ENCODE measurements at regions not wholly inside any gene's neighbourhood (a gene's known extent, or its start where the extent isn't known, plus 50 kb on each side); places are given as distances from the start of the nearest gene placed in this dataset.
"Not testable (repeated sequence)": the region's sequence is repeated elsewhere in the genome, so short reads cannot be mapped to it uniquely, and the experiment has no call there.

DNA sequence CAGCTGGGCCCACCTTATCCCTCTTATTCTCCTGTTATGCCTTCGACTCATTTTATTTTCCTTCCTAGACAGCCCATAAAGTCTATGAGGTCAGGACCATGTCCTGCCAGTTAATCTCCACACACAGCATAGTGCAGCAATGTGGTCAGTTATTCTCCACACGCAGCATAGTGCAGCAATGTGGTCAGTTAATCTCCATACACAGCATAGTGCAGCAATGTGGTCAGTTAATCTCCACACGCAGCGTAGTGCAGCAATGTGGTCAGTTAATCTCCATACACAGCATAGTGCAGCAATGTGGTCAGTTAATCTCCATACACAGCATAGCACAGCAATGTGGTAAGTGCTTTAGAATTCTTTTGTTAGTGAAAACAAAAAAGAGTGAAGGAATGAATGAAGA, 77.8 kb downstream of the TEX36 start:
- DNase-seq (ENCODE audit: insufficient read length, low spot score), result no peak
- FAIRE-seq, result no peak

GRCh38 chr10:125602825-125603224, 80.1 kb downstream of the TEX36 start:
- FAIRE-seq (no peak), DNase-seq (ENCODE audit: insufficient read length, low spot score) (no peak)

- no peak for DNase-seq (ENCODE audit: insufficient read length, low spot score)
- FAIRE-seq, result no peak
Observed at GRCh38 chr10:125599194-125599593, 83.8 kb downstream of the TEX36 start.

GRCh38 chr10:125595911-125596310, 87.1 kb downstream of the TEX36 start:
- FAIRE-seq, result no peak
- DNase-seq (ENCODE audit: insufficient read length, low spot score), result no peak

DNA sequence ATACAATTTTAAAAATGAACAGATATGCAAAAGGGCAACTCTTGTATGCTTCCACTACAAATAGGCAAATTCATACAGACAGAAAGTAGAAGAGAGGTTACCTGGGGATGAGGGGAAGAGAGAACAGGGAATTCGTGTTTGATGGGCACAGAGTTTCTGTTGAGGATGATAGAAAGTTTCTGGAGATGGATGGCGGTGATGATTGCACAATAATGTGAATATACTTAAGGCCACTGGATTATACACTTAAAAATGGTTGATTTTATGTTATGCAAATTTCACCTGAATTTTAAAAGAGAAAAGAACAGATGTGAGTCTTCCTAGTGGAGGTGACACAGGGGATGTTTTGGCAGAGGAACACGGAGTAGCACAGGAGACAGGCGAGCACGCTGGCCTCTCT, 89.3 kb downstream of the TEX36 start:
- FAIRE-seq (no peak), DNase-seq (ENCODE audit: insufficient read length, low spot score) (no peak)

DNA sequence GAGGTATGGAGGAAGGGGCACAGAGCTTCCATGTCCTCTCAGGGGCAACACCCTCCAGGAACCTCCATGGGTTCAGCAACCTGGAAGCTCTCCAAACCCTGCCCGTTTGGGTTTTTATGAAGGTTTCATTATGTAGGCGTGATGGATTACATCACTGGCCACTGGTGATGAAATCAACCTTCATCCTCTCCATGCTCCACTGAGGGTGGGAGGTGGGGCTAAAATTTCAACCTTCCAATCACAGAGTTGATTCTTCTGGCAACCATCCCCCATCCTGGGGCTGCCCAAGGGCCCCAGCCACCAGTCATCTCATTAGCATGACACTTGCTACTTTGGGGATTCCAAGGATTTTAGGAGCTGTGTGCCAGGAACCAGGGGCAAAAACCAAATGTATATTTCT, 90.1 kb downstream of the TEX36 start:
- FAIRE-seq (no peak), DNase-seq (ENCODE audit: insufficient read length, low spot score) (no peak)

GRCh38 chr10:125591886-125592285, 91.1 kb downstream of the TEX36 start:
- no peak for FAIRE-seq
- DNase-seq (ENCODE audit: insufficient read length, low spot score), result no peak

DNA sequence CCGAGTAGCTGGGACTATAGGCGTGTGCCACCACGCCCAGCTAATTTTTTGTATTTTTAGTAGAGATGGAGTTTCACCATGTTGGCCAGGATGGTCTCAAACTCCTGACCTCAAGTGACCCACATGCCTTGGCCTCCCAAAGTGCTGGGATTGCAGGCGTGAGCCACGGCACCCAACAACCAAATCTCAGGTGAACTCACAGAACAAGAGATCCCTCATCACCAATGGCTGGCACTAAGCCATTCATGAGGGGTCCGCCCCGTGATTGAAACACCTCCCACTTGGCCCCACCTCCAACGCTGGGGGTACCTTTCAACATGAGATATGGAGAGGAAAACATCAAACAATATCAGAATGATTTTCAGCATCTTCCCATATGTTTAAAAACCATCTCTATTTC, 94.2 kb downstream of the TEX36 start:
- FAIRE-seq, result not testable (repeated sequence)

GRCh38 chr10:125584954-125585353, 98.0 kb downstream of the TEX36 start:
- DNase-seq (ENCODE audit: insufficient read length, low spot score) (no peak), FAIRE-seq (no peak)

More for the DNA sequence above, 94.2 kb downstream of the TEX36 start:
- DNase-seq (ENCODE audit: insufficient read length, low spot score), result not testable (repeated sequence)

DNA sequence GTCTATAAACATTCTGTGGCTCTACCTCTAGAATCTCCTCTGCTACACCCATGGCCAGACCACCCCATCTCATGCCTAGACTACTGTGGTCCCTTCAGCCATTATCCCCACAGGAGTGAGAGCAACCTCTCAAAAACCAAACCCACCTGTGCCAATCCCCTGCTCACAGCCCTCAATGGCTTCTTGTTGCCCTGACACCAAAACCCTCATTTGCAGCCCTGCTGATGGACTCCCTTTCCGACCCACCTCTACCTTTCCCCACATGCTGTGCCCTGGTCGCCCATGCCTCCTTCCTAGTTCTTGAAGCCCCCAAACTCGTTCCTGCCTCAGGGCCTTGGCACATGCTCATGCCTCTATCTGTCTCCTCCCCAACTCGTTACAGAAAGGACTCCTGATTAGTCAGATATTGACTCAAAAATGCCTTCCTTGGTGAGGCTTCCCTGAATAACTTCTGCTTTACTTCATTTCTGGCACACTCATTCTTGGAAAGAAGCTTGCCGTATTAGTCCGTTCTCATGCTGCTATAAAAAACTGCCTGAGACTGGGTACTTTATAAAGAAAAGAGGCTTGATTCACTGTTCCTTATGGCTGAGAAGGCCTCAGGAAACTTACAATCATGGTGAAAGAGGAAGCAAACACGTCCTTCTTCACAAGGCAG, 104.2 kb downstream of the TEX36 start:
- DNase-seq (ENCODE audit: insufficient read length, low spot score) (no peak), FAIRE-seq (no peak)

DNA sequence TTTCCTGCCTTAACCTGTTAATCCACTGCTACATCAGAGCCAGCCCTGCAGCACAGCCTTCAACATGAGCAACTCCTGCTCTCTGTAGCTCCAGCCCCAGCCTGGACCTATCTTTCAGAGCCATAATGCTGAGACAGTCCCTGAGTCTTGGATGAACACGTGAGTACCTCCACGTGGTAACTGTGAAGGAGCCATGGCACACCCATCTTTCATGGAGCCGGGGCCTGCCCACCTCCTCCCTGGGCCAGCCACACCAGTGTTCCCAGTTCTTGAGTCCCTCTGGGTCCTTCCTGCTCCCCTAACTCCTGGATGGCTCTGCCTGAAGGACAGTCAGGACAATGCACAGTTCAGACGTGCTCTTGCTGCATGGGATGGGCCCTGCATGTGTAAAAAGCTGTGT, 107.1 kb downstream of the TEX36 start:
- FAIRE-seq (no peak), DNase-seq (ENCODE audit: insufficient read length, low spot score) (no peak)

- FAIRE-seq, result no peak
- no peak for DNase-seq (ENCODE audit: insufficient read length, low spot score)
Observed at GRCh38 chr10:125568156-125568555, 114.8 kb downstream of the TEX36 start.

DNA sequence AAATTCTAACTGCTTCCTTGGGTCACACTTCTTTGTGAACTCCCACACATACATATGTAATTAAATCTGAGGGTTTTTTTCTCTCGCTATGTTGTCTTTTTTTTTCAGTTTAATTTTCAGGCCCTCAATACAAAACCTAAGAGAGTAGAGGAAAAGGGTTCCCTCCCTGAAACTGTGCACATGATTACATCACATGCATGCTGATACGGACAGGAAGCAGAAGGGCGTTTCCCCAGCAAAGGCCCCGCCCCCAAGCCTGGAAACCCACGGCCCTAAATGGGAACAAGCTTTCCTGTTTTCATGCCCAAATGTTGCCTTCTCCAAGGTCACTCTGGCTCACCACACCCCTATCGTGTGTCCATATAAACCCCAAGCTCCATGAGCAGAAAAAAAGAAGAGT, 115.4 kb downstream of the TEX36 start:
- DNase-seq (ENCODE audit: insufficient read length, low spot score) (no peak), FAIRE-seq (no peak)

DNA sequence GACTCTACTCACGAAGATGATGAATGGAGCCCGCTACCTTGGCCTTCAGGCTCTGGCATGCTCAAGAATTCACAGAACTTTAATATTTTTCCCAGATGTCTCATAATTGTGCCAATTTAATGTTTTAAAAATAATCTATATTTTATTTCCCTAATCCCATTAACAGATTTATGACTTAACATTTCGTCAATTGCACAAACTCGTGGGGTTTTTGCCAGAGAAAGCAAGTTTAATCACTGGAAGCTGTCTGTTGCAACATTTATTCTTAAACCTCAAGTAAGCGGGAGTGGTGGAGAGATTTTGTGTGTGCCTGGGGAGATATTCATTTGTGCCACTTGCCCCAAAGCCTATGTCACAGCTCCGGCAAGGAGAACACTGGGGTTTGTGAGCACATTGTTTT, 117.9 kb downstream of the TEX36 start:
- DNase-seq (ENCODE audit: insufficient read length, low spot score) (no peak), FAIRE-seq (no peak)

DNA sequence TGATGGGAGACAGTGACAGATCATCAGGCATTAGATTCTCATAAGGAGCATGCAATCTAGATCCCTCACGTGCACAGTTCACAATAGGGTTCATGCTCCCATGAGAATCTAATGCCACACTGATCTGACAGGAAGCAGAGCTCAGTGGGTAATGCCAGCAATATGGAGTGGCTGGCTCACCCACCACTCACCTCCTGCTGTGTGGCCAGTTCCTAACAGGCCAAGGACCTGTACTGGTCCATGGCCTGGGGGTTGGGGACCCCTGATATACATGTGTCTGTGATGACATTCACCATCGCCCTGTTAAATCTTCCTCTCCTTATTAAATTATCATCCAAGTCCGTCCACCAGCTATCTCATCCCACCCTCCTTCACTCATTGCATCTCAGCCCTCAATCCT, 118.4 kb downstream of the TEX36 start:
- DNase-seq (ENCODE audit: insufficient read length, low spot score) (no peak), FAIRE-seq (no peak)

DNA sequence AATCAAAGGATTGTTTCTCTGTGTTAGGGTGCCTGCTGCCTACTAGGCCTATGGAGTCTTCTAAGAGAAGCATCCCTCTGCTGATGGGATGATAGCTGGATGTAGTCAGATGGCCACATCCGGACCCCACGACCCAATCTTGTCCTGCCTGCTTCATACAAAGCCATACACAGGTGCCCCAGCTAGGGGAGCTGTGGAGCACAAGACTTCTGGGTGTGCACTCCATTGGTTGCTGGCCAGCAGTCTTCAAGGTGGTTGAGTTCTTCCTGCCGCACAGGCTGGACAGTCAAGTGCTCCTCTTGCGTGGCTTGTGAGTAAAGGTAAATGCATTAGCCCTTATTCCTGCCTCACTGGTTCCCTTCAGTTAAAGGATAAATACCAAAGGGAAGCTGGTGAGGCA, 120.2 kb downstream of the TEX36 start:
- FAIRE-seq (no peak), DNase-seq (ENCODE audit: insufficient read length, low spot score) (no peak)

GRCh38 chr10:125560947-125561346, 122.0 kb downstream of the TEX36 start:
- FAIRE-seq (no peak), DNase-seq (ENCODE audit: insufficient read length, low spot score) (no peak)

- DNase-seq (ENCODE audit: insufficient read length, low spot score), result no peak
- no peak for FAIRE-seq
Observed at GRCh38 chr10:125559210-125559609, 123.8 kb downstream of the TEX36 start.

GRCh38 chr10:125557801-125558505, 125.0 kb downstream of the TEX36 start:
- no peak for DNase-seq (ENCODE audit: insufficient read length, low spot score)
- FAIRE-seq, result no peak

DNA sequence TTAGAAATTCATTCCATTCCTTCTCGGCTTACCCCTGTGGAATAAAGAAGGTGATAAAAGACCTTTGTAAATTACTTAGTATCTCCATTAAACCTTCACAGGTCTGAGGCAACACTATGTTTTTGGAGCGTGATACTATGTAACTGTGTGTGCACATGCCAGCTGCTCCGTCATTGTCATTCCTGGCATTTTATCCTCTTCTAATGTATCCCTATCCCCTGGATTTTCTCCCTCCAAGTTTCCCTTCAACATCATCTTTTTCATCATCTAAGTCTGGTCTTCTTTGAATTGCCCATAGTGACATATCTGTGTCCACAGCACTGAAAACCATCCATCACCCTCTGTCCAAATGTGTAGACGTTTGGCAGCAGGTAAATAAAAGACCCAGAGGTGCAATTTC, 125.7 kb downstream of the TEX36 start:
- no peak for DNase-seq (ENCODE audit: insufficient read length, low spot score)
- FAIRE-seq, result no peak

- FAIRE-seq (no peak), DNase-seq (ENCODE audit: insufficient read length, low spot score) (no peak)
Observed at GRCh38 chr10:125556882-125557281, 126.1 kb downstream of the TEX36 start.

- no peak for FAIRE-seq
- no peak for DNase-seq (ENCODE audit: insufficient read length, low spot score)
Observed at GRCh38 chr10:125555743-125556142, 127.2 kb downstream of the TEX36 start.

- DNase-seq (ENCODE audit: insufficient read length, low spot score) (no peak), FAIRE-seq (no peak)
Observed at GRCh38 chr10:125555267-125555666, 127.7 kb downstream of the TEX36 start.

Measured in HTR-8/SVneo (cell line).